ENCODE measurements at regions not wholly inside any gene's neighbourhood (a gene's known extent, or its start where the extent isn't known, plus 50 kb on each side); places are given as distances from the start of the nearest gene placed in this dataset.

GRCh38 chr17:33709881-33710280, 416.8 kb upstream of the ASIC2 start (continued):
- no peak for TF ChIP-seq NKRF (conservative IDR thresholded peaks at IDR 0.05)
- no peak for TF ChIP-seq HDGF (IDR thresholded peaks at IDR 0.05)
- no peak for TF ChIP-seq CUX1 (IDR thresholded peaks at IDR 0.05; ENCODE audit: insufficient replicate concordance, low read depth, low read length)

GRCh38 chr17:33712120-33712519, 419.0 kb upstream of the ASIC2 start:
- Histone ChIP-seq H3K36me3 (ENCODE audit: control insufficient read depth in 2 of 2, insufficient read depth in 2 of 2, low read length in 1 of 2) (no peaks in the 10 kb centered on the region), H3K27me3 (replicated peaks in 1 of 2; ENCODE audit: control insufficient read depth in 2 of 2, insufficient read depth in 2 of 2, low read length in 1 of 2) (peaks cover 0 to 2% of the 10 kb centered on the region in 2 experiments; a peak in 2 of 4 replicates), H3K4me1 (ENCODE audit: control insufficient read depth, insufficient read depth, low read length) (no peaks in the 10 kb centered on the region), H3K9me3 (replicated peaks; ENCODE audit: control insufficient read depth, insufficient read depth, low read length) (no peaks in the 10 kb centered on the region), H4K20me1 (ENCODE audit: control insufficient read depth, insufficient read depth) (no peaks in the 10 kb centered on the region), H2AFZ (ENCODE audit: control insufficient read depth, low read depth, low read length) (no peak overlapping the region), H3K27ac (ENCODE audit: control insufficient read depth, insufficient read depth) (no peak overlapping the region), H3K79me2 (ENCODE audit: control insufficient read depth, insufficient read depth, low read length) (no peaks in the 10 kb centered on the region), H3K4me3 (no peak overlapping the region), H3K9ac (ENCODE audit: control insufficient read depth, insufficient read depth, low read length) (no peak overlapping the region), H3K4me2 (ENCODE audit: control insufficient read depth, insufficient read depth) (no peak overlapping the region)
- ChIA-PET RAD21 (ENCODE audit: unreplicated experiment) (no interaction called here), POLR2A (no interaction called here), SMC1A (ENCODE audit: uncharacterized antibody, unreplicated experiment) (no interaction called here), CTCF (interaction anchor here (1.0 to 1.2 kb wide), 3 partner anchors 11 to 36 kb away, joined by 3 to 4 read pairs (median 3); no protein-coding TSS in a partner anchor)
- intact Hi-C loops (cut with micrococcal nuclease; ENCODE audit: unreplicated experiment) (no loop called here), in situ Hi-C loops (cut with MboI) (no loop called here)
- WGBS (ENCODE audit: insufficient coverage, insufficient replicate concordance, low lambda C conversion rate, missing lambda C conversion rate) = 0% methylated on average over 2 of the region's 2 CpGs
- FAIRE-seq (no peak), DNase-seq (ENCODE audit: low read depth, low spot score) (no peak), ATAC-seq (no peak)
- no TSS peak for BruUV-seq (replicated peaks)
- TF ChIP-seq SP1 (IDR thresholded peaks at IDR 0.05; ENCODE audit: low read depth, low read length) = no peak
- TF ChIP-seq BCL11A (IDR thresholded peaks at IDR 0.05; ENCODE audit: low read depth, low read length) = no peak
- TF ChIP-seq BCLAF1 (IDR thresholded peaks at IDR 0.05) = no peak
- TF ChIP-seq CTCF (IDR thresholded peaks at IDR 0.05 in 2 of 3, conservative IDR thresholded peaks at IDR 0.05 in 1 of 3; ENCODE audit: control insufficient read depth in 2 of 3, extremely low read depth in 1 of 3, insufficient read depth in 1 of 3, low read depth in 3 of 3, low read length in 3 of 3) = peak in 2 of 3 experiments; percentile 14 to 29; a peak in 2 of 6 replicates
- TF ChIP-seq MEF2B (IDR thresholded peaks at IDR 0.05; ENCODE audit: partially characterized antibody, poor library complexity, severe bottlenecking) = no peak
- TF ChIP-seq CHD2 (IDR thresholded peaks at IDR 0.05; ENCODE audit: borderline replicate concordance, low read depth, low read length) = no peak

All from GM12878 (cell line).